ENCODE measurements at regions not wholly inside any gene's neighbourhood (a gene's known extent, or its start where the extent isn't known, plus 50 kb on each side); places are given as distances from the start of the nearest gene placed in this dataset.

DNA sequence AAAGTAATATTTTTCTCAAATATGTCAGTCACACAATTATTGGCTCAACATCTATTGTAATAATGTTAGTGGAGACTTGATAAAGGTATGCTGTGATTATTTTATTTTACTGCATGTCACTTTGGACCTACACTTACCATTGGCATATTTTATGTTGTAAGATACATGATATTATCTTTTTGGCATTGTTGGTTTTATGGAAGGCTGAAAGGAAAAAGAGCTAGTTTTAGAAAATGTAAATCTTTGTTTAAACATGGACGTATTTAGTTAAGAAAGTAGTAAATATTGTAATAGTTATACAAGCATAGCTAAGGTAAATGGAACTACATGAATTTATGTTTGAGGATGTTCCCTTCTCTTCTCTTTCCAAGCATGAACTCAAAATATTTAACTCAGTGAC, 1399.3 kb downstream of the STIM2 start:
- TF ChIP-seq, protein P1, sequence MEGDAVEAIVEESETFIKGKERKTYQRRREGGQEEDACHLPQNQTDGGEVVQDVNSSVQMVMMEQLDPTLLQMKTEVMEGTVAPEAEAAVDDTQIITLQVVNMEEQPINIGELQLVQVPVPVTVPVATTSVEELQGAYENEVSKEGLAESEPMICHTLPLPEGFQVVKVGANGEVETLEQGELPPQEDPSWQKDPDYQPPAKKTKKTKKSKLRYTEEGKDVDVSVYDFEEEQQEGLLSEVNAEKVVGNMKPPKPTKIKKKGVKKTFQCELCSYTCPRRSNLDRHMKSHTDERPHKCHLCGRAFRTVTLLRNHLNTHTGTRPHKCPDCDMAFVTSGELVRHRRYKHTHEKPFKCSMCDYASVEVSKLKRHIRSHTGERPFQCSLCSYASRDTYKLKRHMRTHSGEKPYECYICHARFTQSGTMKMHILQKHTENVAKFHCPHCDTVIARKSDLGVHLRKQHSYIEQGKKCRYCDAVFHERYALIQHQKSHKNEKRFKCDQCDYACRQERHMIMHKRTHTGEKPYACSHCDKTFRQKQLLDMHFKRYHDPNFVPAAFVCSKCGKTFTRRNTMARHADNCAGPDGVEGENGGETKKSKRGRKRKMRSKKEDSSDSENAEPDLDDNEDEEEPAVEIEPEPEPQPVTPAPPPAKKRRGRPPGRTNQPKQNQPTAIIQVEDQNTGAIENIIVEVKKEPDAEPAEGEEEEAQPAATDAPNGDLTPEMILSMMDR (IDR thresholded peaks at IDR 0.05), result no peak
- TF ChIP-seq POLR2A (IDR thresholded peaks at IDR 0.05) (no peak), POLR2AphosphoS5 (IDR thresholded peaks at IDR 0.05) (no peak)
